ENCODE measurements at regions not wholly inside any gene's neighbourhood (a gene's known extent, or its start where the extent isn't known, plus 50 kb on each side); places are given as distances from the start of the nearest gene placed in this dataset.

DNA sequence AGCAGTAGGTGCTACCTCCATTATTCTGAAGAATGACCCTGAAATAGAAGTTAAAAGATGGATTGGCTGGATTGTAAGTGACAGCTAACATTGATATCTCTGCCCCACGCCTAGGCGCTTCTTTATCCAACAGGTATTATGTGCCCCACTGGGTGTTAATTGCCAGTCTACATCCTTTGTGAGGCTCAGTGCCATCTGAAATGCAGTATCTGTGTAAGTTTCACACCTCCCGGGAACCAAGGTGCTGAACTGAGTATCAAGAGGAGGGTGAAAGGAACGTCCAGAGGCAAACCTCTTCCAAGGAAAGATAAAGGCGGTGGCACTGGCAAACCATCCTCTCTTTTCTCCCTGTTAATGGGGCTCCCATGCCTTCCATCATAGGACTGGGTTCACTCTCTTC lies 181.1 kb upstream of the UBL3 start:
- no peak for DNase-seq (ENCODE audit: low read depth in 2 of 2)

DNA sequence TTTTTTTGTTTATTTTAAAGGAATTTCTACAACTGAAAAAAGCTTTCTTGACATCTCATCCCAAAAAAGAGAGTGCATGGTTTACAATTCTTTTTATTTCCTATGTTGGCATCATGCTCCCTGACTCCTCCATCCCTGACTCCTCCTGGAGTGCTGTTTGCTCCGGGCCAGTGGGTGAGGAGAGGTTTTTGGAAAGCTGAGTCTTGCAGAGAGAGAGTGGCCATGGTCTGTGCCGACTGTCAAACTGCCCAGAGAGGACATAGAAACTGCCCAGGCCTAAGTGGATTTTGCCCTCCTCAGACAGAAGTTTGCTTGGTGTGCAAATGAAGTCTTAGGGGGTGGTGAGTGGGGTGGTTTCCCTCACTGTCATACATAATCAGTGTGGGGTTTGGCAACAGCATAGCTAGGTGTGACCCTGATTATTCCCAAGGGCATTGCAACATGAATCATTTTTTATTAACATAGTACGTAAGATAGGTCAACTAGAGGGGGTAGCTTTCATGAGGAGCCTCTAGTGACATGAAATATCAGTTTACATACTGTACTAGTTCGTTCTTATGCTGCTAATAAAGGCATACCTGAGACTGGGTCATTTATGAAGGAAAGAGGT lies 179.8 kb upstream of the UBL3 start:
- DNase-seq (ENCODE audit: low read depth in 2 of 2), result no peak

DNA sequence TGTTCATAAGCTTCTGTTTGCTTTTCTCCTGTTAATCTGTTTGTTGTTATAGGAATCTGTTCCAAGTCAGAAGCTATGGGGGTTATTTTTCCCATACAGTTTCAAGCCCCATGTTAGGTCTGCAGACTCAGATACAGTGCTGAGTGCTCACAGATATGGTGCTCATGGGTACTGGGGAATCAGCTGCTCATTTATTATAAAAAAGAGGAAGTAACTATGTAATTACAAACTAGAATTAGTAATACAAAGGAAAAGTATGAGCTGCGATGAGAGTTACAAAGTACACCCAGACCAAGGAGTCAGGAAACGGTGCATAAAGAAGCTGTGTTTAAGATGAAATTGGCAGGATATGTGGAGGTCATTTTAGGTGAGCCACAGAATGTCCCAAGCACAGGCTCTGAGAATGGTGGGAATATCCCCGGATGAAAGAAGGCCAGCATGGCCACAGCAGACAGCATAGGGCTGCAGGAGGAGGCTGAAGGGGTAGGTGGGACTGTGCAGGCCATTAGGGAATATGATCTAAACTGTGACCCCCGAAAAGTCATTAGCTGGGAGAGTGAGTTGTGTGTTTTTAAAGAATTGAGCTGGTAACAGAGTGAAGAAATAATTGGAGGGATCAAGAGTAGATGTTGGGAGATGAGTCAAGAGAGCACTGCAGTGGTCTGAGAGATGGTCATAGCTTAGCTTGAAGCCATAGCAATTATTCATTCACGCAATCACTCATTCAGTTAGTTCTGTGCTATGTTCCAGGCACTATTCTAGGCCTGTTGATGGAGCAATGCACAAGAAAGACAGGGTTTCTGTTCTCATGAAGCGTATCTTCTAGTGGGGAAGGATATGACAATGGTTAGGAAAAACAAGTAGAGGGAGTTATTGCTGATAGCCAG lies 177.4 kb upstream of the UBL3 start:
- DNase-seq (ENCODE audit: low read depth in 2 of 2), result no peak

DNA sequence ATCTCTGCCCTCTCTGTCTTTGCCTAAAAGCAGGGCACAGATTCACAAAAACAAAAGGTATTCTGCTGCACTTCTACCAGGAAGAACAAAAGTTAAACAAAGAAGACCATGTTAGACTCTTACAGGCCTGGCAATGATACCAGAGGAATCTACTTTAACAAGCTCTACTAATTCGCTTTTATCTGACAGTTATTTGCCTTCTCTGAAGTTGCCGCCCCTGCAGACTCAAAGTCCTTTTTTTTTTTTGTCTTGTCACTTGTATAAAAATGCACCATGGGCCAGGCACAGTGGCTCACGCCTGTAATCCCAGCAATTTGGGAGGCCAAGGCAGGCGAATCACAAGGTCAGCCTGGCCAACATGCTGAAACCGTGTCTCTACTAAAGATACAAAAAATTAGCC lies 176.5 kb upstream of the UBL3 start:
- DNase-seq (ENCODE audit: low read depth in 2 of 2), result no peak

DNA sequence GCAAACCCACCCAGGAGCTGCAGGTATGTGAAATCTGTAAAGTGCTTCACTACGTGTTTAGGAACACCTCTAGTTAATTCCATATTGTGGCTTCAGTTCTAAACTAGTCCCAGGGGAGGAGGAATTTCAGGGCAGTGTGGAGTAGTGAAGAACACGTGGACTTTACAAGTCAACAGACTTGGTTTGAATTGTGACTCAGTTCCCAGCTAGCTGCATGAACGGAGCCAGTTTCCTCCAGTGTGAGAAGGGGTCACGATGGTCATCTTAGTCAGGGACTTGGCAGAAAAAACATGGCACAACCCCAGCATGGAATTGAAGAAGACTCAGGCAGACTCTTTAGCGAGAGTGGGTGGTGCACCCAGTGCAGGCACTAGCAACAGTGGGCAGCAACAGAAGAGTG lies 175.7 kb upstream of the UBL3 start:
- DNase-seq (ENCODE audit: low read depth in 2 of 2), result no peak

DNA sequence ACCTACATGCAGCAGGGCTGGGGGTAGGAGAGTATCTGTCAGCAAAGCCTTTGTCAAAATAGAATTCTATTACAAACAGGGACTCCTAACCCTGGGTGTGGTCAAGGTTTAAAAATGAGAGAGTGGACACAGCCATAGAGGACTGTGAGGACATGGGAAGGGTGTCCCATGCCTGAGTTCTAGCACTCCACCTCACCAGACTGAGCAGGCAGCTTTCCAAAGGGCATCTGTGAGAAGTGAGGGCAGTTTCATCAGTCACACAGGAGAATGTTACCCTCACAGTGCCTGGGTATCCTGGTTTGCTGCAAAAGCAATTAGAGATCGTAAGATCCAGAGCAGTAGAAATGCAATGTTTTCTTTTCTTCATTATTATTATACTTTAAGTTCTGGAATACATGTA lies 174.9 kb upstream of the UBL3 start:
- no peak for DNase-seq (ENCODE audit: low read depth in 2 of 2)

DNA sequence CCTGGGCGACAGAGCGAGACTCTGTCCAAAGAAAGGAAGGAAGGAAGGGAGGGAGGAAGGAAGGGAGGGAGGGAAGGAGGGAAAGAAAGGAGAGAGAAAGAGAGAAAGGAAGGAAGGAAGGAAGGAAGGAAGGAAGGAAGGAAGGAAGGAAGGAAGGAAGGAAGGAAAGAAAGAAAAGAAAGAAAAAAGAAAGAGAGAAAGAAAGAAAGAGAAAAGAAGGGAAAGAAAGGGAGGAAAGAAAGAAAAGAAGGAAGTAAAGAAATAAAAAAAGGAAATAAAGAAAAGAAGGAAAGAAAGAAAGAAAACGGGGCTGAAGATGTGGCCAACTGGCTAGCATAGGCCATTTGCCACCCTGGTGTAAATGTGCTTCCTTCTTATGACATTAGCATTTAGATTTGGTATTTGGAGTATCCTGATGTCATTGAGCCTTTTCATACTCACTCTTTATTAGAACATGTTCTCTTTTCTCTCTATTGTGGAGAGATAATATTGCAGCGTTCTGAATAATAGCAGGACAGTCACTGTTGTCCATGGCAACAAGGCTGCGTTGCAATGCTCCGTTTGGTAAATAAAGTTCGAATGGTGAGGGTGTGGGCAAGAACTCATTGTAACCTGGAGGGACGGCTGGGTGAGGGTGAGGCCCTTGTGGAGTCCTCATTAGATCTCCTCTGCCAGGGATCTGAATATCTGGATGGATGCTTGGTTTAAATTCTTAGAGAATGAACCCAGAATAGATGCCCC lies 173.9 kb upstream of the UBL3 start:
- no peak for DNase-seq (ENCODE audit: low read depth in 2 of 2)

DNA sequence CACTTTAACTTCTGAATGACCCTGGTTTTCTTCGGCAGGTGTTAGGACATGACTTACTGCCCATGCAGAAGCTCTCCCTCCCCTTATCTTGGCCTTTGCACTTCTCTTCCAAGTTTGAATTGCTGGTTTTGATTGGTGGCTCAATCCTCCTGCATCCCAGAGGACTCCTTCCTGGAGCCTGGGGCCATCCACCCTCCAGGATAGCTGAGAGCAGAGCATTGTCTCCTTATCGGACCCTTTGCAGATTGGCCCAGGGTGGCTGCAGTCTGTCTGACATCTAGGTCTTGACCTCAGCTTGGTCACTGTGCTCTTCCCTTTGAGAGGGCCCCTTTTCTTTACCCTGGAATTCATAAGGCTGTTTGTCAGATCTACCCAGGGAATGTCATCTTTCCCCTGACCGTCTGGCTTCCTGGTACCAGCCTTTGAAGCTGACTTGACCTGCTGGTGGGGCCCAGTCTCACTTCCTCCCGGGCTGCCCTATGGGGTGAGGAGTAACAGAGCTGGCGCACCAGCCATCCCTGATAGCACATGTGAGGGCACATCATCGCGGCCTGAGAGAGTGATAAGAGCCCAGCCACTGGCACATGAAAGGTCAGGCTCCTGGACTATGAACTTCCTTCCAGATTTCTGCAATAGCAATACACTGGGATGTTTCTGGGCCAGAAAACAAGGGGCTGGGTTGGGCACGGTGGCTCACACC lies 172.9 kb upstream of the UBL3 start:
- DNase-seq (ENCODE audit: low read depth in 2 of 2), result no peak

DNA sequence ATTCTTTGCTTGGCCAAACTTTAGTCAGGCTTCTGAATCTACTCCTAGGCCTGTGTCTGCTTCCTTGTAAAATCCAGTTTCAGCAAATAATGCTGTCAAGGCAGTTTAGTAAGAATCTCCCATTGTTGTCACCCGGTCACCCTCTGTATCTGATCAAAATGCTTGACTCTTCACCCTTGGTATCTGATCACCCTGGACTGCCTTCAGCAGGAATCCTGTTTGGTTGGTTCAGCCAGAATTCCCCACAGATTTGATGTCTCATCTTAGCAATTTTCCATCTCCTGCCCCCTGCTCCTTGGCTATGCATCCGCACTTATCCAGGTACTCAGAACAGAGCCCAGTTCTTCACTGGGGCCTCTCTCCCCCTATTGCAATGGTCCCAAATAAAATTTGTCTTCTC lies 172.4 kb upstream of the UBL3 start:
- no peak for DNase-seq (ENCODE audit: low read depth in 2 of 2)

DNA sequence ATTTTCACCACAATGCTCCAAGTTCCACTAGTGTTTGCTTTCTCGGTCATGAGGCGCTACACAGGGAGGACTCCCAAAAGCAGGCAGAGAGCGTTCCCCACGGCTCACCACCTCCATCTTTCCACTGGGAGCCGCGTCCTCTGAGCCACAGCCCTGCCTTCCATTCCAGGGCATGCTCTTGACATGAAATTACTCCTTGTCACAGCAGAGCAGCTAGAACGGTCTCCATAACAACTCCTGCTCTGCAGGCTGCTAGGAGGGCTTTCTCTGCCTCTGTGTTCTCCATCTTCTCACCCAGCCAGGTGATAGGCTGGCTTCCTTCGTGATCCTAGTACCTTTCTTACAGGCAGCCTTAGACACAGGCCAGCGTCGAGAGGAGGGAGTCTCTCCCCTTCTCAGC lies 171.8 kb upstream of the UBL3 start:
- no peak for DNase-seq (ENCODE audit: low read depth in 2 of 2)

DNA sequence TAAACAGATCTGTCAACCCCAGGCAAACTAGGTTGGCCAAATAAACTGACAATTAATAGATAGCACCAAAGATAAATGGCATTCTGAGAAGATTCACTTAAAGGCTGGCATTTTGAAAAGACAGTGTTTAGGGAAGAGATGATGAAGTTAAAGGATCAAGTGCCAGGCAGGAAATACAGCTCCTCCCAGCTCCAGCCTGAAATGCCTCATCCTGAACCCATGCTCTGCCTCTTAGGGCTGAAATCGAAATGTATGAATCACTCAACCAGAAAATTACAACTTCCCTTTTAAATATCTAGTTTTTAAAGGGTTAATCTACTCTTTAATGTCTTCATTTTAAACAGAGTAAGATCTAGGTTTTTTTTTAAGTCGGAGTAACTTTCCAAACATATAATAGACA lies 171.2 kb upstream of the UBL3 start:
- no peak for DNase-seq (ENCODE audit: low read depth in 2 of 2)

DNA sequence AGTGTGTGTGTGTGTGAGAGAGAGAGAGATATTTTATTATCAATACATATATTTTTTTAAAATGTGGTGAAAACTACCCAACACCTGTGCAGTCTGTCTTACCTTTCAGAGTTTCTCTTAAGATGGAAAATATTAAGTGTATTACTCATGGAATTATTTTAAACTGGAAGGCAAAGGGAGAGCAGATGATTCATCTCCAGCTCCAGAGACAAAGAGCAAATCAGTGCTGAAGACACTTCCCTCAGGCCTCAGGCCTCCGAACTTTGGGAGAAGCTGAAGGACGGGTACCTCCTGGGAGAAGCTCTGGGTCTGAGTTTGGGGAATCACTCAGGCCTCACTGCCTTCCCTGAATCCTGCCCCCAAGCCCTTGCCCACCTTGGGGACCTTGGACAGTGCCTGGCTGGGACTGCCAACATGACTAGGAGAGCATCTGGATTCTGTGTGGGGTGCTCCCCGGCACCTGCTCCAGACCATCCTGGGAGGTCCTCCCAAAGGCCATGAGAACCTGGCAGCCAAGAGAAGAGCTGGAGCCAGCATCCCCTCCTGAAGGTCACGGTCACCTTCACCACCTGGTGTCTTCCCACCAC lies 170.4 kb upstream of the UBL3 start:
- no peak for DNase-seq (ENCODE audit: low read depth in 2 of 2)

DNA sequence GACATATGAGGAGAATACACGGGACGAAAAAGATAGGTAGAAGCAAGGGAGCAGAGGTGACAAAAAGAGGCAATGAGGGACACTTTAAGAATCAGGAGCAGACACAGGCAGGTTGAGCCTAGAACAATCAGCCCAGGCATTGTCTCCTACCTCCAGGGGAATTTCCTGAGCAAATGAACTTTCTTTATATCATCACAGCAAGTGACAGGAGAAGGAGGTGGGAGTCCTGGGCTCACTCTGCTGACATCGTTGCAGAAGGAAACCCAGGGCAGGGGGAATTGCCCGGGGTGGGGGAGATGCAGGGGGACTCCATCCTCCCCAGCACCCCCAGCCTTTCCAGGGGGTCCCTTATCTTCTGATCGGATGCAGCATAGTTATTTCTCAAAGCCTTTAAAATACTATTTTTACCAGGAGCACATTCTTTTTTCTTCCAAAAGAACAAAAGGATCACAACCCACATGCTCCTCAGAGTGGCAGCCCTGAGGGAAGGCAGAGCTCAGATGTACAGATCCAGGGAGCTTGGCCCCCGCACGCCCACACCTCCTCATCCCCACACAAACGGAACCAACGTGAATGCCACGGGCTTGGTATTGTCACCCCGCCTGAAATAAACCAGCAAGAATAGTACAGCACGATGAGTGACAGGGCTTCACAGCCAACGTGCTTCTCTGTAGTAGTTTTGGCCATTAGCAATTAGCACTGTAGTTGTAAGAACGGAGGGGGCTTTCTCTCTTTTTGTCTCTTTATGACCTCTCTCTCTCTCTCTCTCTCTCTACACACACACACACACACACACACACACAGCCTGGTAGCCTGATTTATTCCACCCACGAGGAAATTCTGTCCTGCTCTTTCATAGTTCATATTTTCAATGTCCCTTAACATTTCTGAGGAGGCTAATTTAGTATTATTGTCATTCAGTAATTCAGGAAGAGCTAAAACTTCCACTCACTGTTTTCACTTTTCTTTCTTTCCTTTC lies 169.5 kb upstream of the UBL3 start:
- DNase-seq (ENCODE audit: low read depth in 2 of 2), result no peak

DNA sequence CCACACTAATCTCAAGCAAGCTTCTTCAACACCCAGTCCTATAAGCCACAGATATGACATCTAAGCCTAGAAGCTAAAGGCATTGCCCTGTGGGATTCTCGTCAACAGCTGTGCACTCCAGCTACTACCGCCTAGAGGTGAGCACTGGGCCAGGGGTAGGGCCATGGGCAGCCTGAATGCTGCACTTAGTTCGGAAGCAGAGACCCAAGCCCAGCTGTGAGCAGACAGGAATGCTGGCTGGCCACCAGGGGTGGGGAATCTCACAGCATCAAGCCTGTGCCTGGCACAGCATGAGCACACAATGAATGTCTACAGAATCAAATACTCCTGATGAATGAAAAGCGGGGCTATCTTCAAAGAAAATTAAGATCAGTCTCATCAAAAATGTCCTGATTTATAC lies 167.5 kb upstream of the UBL3 start:
- DNase-seq (ENCODE audit: low read depth in 2 of 2), result no peak

DNA sequence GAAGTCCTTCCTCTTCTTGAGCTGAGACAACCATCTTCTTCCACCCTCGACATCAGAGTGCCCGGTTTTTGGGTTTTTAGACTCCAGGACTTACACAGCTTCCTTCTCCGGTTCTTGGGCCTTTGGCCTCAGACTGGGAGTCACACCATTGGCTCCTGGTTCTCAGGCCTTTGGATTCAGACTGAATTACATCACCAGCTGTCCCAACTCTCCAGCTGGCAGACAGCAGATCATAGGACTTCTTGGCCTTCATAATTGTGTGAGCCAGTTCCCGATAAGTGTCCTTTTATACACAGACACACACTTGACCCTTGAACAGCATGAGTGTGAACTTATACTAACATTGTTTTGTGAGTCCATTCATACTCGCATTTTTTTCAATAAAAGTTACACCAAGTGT lies 166.0 kb upstream of the UBL3 start:
- no peak for DNase-seq (ENCODE audit: low read depth in 2 of 2)

DNA sequence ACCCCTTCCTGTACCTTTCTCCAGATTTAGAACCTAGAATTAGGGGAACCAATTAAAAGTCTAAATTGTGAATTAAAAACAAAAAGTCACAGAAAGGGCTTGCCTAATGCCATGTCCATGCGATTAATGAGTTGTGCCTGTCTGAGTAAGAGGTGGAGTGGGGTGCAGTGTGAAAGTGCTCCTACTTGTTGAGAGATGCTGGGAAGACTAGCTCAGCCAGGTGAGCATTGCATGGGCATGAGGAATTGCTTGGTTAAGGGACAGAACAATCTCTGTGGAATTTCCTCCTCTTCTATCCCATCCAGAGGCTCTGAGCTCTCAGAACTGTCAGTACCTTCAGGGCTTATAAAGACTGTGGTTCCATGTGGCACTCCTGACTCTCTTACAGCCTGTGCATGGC lies 159.0 kb upstream of the UBL3 start:
- no peak for DNase-seq (ENCODE audit: low read depth in 2 of 2)

DNA sequence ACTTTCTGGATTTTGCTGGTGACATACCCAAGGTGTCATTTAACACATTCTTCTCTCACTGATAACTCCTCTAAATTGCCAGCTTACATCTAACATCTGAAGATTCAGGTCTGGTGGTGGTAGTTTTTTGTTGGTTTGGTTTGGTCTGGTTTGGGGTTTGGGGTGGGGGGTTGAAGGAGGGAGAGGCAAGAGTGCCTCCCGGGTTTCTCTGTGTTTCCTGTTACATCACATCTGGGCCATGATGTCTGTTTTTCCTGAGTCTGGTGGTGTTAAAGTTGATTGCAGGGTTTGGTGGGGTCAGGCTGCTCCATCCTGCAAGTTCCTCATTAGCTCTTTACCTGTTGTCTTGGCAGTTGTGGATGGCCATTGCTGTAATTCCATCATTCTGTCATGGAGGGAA lies 155.8 kb upstream of the UBL3 start:
- DNase-seq (ENCODE audit: low read depth in 2 of 2), result no peak

DNA sequence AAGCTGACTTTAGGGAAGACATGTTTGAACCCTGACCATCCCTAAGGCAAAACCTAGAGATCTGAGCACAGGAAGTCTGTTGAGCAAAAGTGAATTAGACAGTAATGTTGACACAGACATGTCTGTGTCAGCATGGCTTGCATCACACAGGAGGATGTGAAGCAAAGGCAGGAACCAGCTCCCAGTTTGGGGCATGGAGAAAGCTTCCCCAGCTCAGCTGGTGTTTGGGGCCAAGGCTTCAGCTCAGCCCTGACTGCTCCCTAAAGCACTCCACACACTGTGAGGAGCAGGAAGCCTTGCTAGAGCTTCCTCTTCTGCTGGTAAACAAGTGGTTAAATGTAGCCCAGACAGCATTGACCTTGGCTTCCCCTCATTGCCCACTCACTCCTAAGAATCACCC lies 153.8 kb upstream of the UBL3 start:
- no peak for DNase-seq (ENCODE audit: low read depth in 2 of 2)

DNA sequence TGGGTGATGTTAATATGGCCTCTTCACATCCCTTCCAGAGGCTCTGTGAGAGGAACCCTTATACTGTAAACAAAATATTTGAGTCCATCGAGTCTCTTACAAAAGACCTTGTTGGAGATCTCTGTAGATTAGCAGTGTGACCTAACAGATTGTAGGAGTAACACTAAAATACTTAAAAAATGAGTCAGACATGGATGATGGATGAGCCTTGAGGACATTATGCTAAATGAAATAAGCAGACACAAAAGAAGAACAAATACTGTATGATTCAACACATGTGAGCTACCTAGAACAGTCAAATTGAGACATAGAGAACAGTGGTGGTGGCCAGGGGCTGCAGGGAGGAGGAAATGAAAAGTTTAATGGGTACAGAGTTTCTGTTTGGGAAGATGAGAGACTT lies 152.2 kb upstream of the UBL3 start:
- DNase-seq (ENCODE audit: low read depth in 2 of 2), result peak; percentile 49 to 55

DNA sequence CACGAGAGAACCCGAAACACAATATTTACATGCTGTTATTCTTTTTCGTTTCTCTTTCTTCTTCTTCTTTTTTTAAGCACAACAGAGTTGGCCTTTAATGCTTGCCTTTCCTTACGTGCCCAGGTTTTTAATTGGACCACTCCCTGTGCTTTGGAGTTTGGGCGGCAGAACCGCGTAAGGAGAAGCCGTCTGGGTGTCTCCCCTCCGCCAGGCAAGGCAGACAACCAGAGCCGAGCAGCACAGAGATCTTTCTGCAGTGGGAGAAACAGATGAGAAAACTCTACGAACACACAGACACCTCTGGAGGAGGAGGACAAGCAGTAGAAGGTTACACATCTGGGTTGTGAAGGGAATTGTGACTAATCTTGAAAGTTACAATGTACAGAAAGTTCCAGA lies 150.0 kb upstream of the UBL3 start:
- no peak for DNase-seq (ENCODE audit: low read depth in 2 of 2)

Measured in fibroblast of skin of left biceps (primary cell).